ENCODE measurements at regions not wholly inside any gene's neighbourhood (a gene's known extent, or its start where the extent isn't known, plus 50 kb on each side); places are given as distances from the start of the nearest gene placed in this dataset.
"Not testable (repeated sequence)": the region's sequence is repeated elsewhere in the genome, so short reads cannot be mapped to it uniquely, and the experiment has no call there.

DNA sequence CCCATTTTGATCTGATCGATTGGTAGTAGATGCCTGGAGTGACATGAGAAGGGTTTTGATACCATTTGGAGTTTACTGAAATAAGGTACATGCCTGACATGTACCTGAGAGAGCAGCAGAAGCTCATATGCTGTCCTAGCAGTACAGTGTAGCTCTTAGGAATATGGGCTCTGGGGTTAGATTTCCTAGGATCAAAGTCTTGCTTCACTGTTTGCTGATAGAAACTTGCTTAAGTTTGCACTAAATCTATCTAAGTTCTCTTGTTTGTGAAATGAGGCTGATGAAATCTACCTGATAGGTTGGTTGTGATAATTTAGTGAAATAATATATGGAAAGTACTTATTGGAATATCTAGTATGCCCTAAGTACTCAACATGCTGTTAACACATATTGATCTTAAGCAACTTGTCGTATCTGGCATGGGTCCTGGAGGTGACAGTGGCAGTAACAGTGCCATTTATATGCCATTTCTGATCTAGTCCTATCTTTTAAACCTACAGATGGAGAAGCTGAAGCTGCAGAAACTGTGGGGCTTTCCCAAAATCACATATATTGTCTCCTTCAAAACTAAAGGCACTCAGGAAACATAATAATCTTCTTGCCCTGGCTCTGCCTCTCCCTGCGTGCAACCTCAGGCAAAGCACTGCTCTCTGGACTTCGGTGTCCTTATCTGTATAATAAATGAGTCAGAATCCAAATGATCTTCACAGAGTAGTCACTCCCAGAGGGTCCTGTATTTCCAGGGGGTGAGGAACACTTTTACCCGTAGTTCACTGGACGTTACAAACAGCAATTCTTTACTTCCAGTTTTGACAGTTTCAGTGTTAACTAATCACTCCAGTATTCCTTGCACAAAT is 223.6 kb upstream of the SETMAR start:
- intact Hi-C loops (cut with DNase I; ENCODE audit: low total_unique reads) = no loop called here
- peaks cover 0 to 13% (median 10%) of the 10 kb centered on the region in 4 donors for H3K9me3 ChIP-seq
- TF ChIP-seq EP300 (IDR thresholded peaks at IDR 0.05) (no peak), POLR2AphosphoS5 (IDR thresholded peaks at IDR 0.05) (no peak), CTCF (IDR thresholded peaks at IDR 0.05) (no peak), POLR2A (IDR thresholded peaks at IDR 0.05) (no peak)
- H3K4me1 ChIP-seq = peaks cover 0 to 5% (median 0%) of the 10 kb centered on the region in 4 donors
- WGBS, 5 donors = 31 to 43% (median 33%) methylated on average over 6 of the region's 6 CpGs
- H3K4me3 ChIP-seq = no peak overlapping the region
- H3K27ac ChIP-seq = no peak overlapping the region
- no peaks in the 10 kb centered on the region for H3K27me3 ChIP-seq
- DNase-seq = peak in 1 of 2 donors; percentile 16
- no peaks in the 10 kb centered on the region for H3K36me3 ChIP-seq

DNA sequence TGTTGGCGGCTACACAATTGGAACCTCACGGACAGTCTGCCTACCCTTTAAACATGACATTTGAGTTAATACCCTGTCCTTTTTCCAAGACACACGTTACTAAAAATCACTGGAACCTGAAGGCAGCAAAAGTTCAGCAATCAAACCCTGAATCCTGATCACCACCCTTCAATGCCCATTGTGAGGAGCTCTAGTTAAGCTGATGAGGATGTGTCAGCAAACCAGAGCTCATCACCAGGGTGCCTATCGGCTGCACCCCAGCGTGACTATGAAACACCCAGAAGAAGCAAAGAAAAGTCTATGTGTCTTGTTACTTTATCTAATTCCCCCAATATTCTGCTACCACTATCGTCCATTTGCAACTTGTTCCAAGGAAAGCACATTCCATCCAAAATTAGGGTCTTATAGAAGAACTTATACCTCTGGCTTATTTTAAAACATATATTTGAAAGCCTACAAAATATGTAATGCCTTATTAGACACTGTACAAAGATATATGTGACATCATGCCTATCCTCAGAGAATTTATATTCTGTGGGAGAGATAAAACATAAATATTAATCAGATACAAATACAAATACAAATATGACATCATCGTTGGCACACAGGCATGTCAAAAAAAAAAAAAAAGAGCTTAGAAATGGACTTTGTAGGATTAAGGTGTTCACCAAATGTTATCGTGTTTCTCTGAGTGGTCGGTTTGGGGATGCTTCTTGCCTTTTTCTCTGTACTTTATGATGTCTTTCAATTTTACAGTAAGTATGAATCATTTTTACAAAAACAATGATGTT is 219.7 kb upstream of the SETMAR start:
- no peaks in the 10 kb centered on the region for H3K36me3 ChIP-seq
- TF ChIP-seq EP300 (IDR thresholded peaks at IDR 0.05) = no peak
- no peak for TF ChIP-seq POLR2AphosphoS5 (IDR thresholded peaks at IDR 0.05)
- TF ChIP-seq POLR2A (IDR thresholded peaks at IDR 0.05) = no peak
- DNase-seq = no peak
- no peaks in the 10 kb centered on the region for H3K27me3 ChIP-seq
- intact Hi-C loops (cut with DNase I; ENCODE audit: low total_unique reads) = no loop called here
- no peak overlapping the region for H3K4me3 ChIP-seq
- H3K4me1 ChIP-seq = peaks cover 0 to 5% (median 0%) of the 10 kb centered on the region in 4 donors
- H3K27ac ChIP-seq = no peak overlapping the region
- 79 to 88% (median 86%) methylated on average over 9 of the region's 9 CpGs for whole genome bisulfite sequencing, 5 donors
- H3K9me3 ChIP-seq = no peaks in the 10 kb centered on the region

DNA sequence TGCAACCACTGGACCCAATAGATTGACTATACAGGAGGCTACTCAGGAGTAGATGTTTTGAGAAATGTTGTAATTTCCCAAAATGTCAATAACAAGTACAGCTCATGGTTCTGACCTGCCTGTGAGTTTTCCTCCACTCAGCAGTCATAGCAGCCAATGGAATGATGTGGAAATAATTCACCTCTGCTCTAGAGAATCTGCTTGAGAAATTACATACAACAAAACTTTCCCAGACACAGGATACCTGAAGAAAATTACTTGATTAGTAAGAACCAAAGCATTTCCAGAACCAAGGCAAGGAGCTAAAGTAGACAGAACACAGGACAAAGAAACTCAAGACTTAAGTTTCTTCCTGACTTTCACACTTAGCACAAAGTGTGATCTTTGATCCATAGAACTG is 218.9 kb upstream of the SETMAR start:
- intact Hi-C loops (cut with DNase I; ENCODE audit: low total_unique reads) = no loop called here
- no peak for TF ChIP-seq POLR2AphosphoS5 (IDR thresholded peaks at IDR 0.05)
- no peak for TF ChIP-seq CTCF (IDR thresholded peaks at IDR 0.05)
- no peak for TF ChIP-seq EP300 (IDR thresholded peaks at IDR 0.05)
- no peak for TF ChIP-seq POLR2A (IDR thresholded peaks at IDR 0.05)
- Histone ChIP-seq H3K36me3 (no peaks in the 10 kb centered on the region), H3K27ac (no peak overlapping the region), H3K4me3 (no peak overlapping the region), H3K27me3 (no peaks in the 10 kb centered on the region), H3K4me1 (peaks cover 0 to 4% (median 0%) of the 10 kb centered on the region in 4 donors), H3K9me3 (no peaks in the 10 kb centered on the region)
- DNase-seq = no peak

GRCh38 chr3:4086662-4087061 is 216.5 kb upstream of the SETMAR start:
- 73 to 92% (median 90%) methylated on average over 3 of the region's 3 CpGs for WGBS, 5 donors
- intact Hi-C loops (cut with DNase I; ENCODE audit: low total_unique reads); H3K36me3 ChIP-seq; H3K9me3 ChIP-seq; H3K27me3 ChIP-seq; H3K4me1 ChIP-seq; H3K27ac ChIP-seq; H3K4me3 ChIP-seq; DNase-seq: not testable (repeated sequence)

DNA sequence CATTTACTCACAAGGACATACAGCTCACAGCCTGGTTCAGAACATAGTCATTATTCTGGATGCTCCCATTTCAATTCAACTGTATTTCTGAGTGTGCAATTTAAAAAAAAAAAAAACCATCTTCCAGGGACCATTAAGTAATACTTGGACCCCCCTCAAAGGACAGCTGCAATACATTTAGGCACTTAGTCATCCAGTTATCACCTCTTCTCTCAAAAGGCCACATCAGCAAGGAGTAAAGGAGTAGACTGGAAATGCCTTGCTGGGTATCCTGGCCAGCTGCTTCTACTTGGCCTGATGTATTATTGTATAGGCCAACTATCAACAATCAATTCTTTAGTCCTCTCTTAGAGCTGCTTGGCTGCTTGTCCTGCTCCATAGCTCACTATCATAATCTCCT is 211.4 kb upstream of the SETMAR start:
- no peak for DNase-seq
- TF ChIP-seq CTCF (IDR thresholded peaks at IDR 0.05) = no peak
- no peak overlapping the region for H3K4me3 ChIP-seq
- no peaks in the 10 kb centered on the region for H3K36me3 ChIP-seq
- no peaks in the 10 kb centered on the region for H3K4me1 ChIP-seq
- no peaks in the 10 kb centered on the region for H3K9me3 ChIP-seq
- H3K27ac ChIP-seq = no peak overlapping the region
- intact Hi-C loops (cut with DNase I; ENCODE audit: low total_unique reads) = no loop called here
- no peaks in the 10 kb centered on the region for H3K27me3 ChIP-seq
